Keratinocyte (primary cell): ENCODE measurements at regions not wholly inside any gene's neighbourhood (a gene's known extent, or its start where the extent isn't known, plus 50 kb on each side); places are given as distances from the start of the nearest gene placed in this dataset.
"Not testable (repeated sequence)": the region's sequence is repeated elsewhere in the genome, so short reads cannot be mapped to it uniquely, and the experiment has no call there.

Experiments used
- DNase-seq: peaks from one replicate; pipeline ENCODE4 v3.0.0-alpha.2; 2011; ENCODE audit warnings: low read depth, missing footprints, low spot score
- FAIRE-seq: peaks from 2 replicates; lab custom pipeline; 2011; peaks lifted over from hg19 to GRCh38; lab: Jason Lieb, UNC
- H2AFZ ChIP-seq: 2 replicates; pipeline ENCODE4 v1.6.0; 2012; ENCODE audit warnings: low read length, control low read depth, inconsistent platforms; ENCODE audit not compliant: control insufficient read depth
- H3K27ac ChIP-seq: 2 replicates; pipeline ENCODE4 v1.5.1; 2011; ENCODE audit warnings: low read length; ENCODE audit not compliant: control insufficient read depth, insufficient read depth
- H3K27me3 ChIP-seq: 3 replicates; pipeline ENCODE4 v1.6.0; 2011; ENCODE audit warnings: low read length; ENCODE audit not compliant: control insufficient read depth, insufficient read depth; ENCODE audit errors: extremely low read depth
- H3K36me3 ChIP-seq, 2 experiments: 2 replicates in 1 of 2; 3 replicates in 1 of 2; pipeline ENCODE4 v1.5.1; 2011; ENCODE audit warnings: low read length in 2 of 2, mild to moderate bottlenecking in 1 of 2; ENCODE audit not compliant: control insufficient read depth in 2 of 2, insufficient read depth in 2 of 2; ENCODE audit errors: extremely low read depth in 1 of 2
- H3K4me1 ChIP-seq: 3 replicates; pipeline ENCODE4 v1.5.1; 2011; ENCODE audit warnings: low read length; ENCODE audit not compliant: control insufficient read depth, insufficient read depth; ENCODE audit errors: extremely low read depth
- H3K4me2 ChIP-seq: 3 replicates; pipeline ENCODE4 v1.6.0; 2011; ENCODE audit warnings: low read depth, low read length; ENCODE audit not compliant: control insufficient read depth, insufficient read depth; ENCODE audit errors: extremely low read depth
- H3K4me3 ChIP-seq, 3 experiments: fragments of 200-600 bp in 1 of 3; sonication (generic) in 1 of 3; 2 replicates in 2 of 3; 3 replicates in 1 of 3; pipeline ENCODE4 v1.5.1; 2011 to 2016; ENCODE audit warnings: low read length in 3 of 3, mild to moderate bottlenecking in 3 of 3, control low read depth in 2 of 3, inconsistent platforms in 1 of 3, low read depth in 1 of 3, mixed read lengths in 1 of 3, mixed run types in 1 of 3, moderate library complexity in 1 of 3; ENCODE audit not compliant: control insufficient read depth in 2 of 3, insufficient read depth in 2 of 3; ENCODE audit errors: extremely low read depth in 1 of 3
- H3K79me2 ChIP-seq: 2 replicates; pipeline ENCODE4 v1.6.0; 2012; ENCODE audit warnings: low read length; ENCODE audit not compliant: control insufficient read depth, insufficient read depth
- H3K9ac ChIP-seq: 3 replicates; pipeline ENCODE4 v1.6.0; 2011; ENCODE audit warnings: low read length; ENCODE audit not compliant: control insufficient read depth, insufficient read depth; ENCODE audit errors: extremely low read depth
- H3K9me1 ChIP-seq: 3 replicates; pipeline ENCODE4 v1.6.0; 2011; ENCODE audit warnings: low read length; ENCODE audit not compliant: control insufficient read depth, insufficient read depth; ENCODE audit errors: extremely low read depth
- H3K9me3 ChIP-seq: 2 replicates; pipeline ENCODE4 v1.5.1; 2012; ENCODE audit warnings: low read depth, low read length; ENCODE audit not compliant: control insufficient read depth
- H4K20me1 ChIP-seq: 3 replicates; pipeline ENCODE4 v1.6.0; 2011; ENCODE audit warnings: low read length; ENCODE audit not compliant: control insufficient read depth, insufficient read depth; ENCODE audit errors: extremely low read depth
- CTCF ChIP-seq, 3 experiments: IDR thresholded peaks in 1 of 3; conservative IDR thresholded peaks in 1 of 3; optimal IDR thresholded peaks in 1 of 3; 2 replicates in 2 of 3; 3 replicates in 1 of 3; pipeline versions ENCODE3 to v1.5.1; 2011; ENCODE audit warnings: low read length in 3 of 3, mild to moderate bottlenecking in 3 of 3, moderate library complexity in 2 of 3, control low read depth in 1 of 3, inconsistent platforms in 1 of 3; ENCODE audit not compliant: insufficient read depth in 2 of 3; ENCODE audit errors: extremely low read depth in 1 of 3
- EZH2 ChIP-seq: IDR thresholded peaks from one replicate; pipeline ENCODE4 v1.6.1; 2012; ENCODE audit warnings: inconsistent platforms, mild to moderate bottlenecking, low read length, moderate library complexity
- dilution Hi-C: fragments of 300-500 bp; cut with MboI; formaldehyde crosslinking; loops from one replicate; pipeline ENCODE4 v1.7.0; 2020; ENCODE audit warnings: low sequenced_read_pairs; ENCODE audit not compliant: extremely low pct_ligation_motif_present

GRCh38 chr5:51159606-51160005 is 223.6 kb upstream of the ISL1 start:
- Histone ChIP-seq H3K27ac (no peak overlapping the region), H3K4me3 (no peak overlapping the region), H3K9ac (no peak overlapping the region), H3K4me2 (no peak overlapping the region), H3K9me3 (no peaks in the 10 kb centered on the region), H3K36me3 (no peaks in the 10 kb centered on the region), H2AFZ (no peak overlapping the region), H3K4me1 (no peaks in the 10 kb centered on the region), H3K27me3 (no peaks in the 10 kb centered on the region), H3K79me2 (no peaks in the 10 kb centered on the region), H3K9me1 (no peaks in the 10 kb centered on the region), H4K20me1 (no peaks in the 10 kb centered on the region)
- DNase-seq, result no peak
- no peak for TF ChIP-seq EZH2
- TF ChIP-seq CTCF (optimal IDR thresholded peaks at IDR 0.05 in 1 of 3, IDR thresholded peaks at IDR 0.05 in 1 of 3, conservative IDR thresholded peaks at IDR 0.05 in 1 of 3; ENCODE audit: extremely low read depth in 1 of 3, insufficient read depth in 2 of 3, low read length in 3 of 3), result no peak
- dilution Hi-C loops, result no loop called here
- no peak for FAIRE-seq

- H3K4me3 ChIP-seq, result no peak overlapping the region
- H3K27me3 ChIP-seq, result no peaks in the 10 kb centered on the region
- TF ChIP-seq CTCF (optimal IDR thresholded peaks at IDR 0.05 in 1 of 3, IDR thresholded peaks at IDR 0.05 in 1 of 3, conservative IDR thresholded peaks at IDR 0.05 in 1 of 3; ENCODE audit: extremely low read depth in 1 of 3, insufficient read depth in 2 of 3, low read length in 3 of 3) (no peak), EZH2 (no peak)
- no peaks in the 10 kb centered on the region for H3K36me3 ChIP-seq
- dilution Hi-C loops, result no loop called here
- H4K20me1 ChIP-seq, result no peaks in the 10 kb centered on the region
- H3K9me3 ChIP-seq, result no peaks in the 10 kb centered on the region
- no peak for DNase-seq
- no peaks in the 10 kb centered on the region for H3K9me1 ChIP-seq
- no peaks in the 10 kb centered on the region for H3K4me1 ChIP-seq
- H3K27ac ChIP-seq, result no peak overlapping the region
- FAIRE-seq, result no peak
- H3K4me2 ChIP-seq, result no peak overlapping the region
- no peak overlapping the region for H2AFZ ChIP-seq
- no peaks in the 10 kb centered on the region for H3K79me2 ChIP-seq
- no peak overlapping the region for H3K9ac ChIP-seq
Measured at GRCh38 chr5:51162245-51162644, 221.0 kb upstream of the ISL1 start.

- dilution Hi-C loops, result not testable (repeated sequence)
Measured at GRCh38 chr5:51165621-51166020, 217.6 kb upstream of the ISL1 start.

More at GRCh38 chr5:51165621-51166020, 217.6 kb upstream of the ISL1 start:
- not testable (repeated sequence) for H3K9me3 ChIP-seq, H3K27me3 ChIP-seq, H2AFZ ChIP-seq, H3K4me1 ChIP-seq, H3K27ac ChIP-seq, FAIRE-seq, H3K9ac ChIP-seq, H3K79me2 ChIP-seq, H3K4me2 ChIP-seq, DNase-seq, H4K20me1 ChIP-seq, H3K4me3 ChIP-seq, H3K9me1 ChIP-seq, H3K36me3 ChIP-seq
